ENCODE measurements at regions not wholly inside any gene's neighbourhood (a gene's known extent, or its start where the extent isn't known, plus 50 kb on each side); places are given as distances from the start of the nearest gene placed in this dataset.
"Not testable (repeated sequence)": the region's sequence is repeated elsewhere in the genome, so short reads cannot be mapped to it uniquely, and the experiment has no call there.

DNA sequence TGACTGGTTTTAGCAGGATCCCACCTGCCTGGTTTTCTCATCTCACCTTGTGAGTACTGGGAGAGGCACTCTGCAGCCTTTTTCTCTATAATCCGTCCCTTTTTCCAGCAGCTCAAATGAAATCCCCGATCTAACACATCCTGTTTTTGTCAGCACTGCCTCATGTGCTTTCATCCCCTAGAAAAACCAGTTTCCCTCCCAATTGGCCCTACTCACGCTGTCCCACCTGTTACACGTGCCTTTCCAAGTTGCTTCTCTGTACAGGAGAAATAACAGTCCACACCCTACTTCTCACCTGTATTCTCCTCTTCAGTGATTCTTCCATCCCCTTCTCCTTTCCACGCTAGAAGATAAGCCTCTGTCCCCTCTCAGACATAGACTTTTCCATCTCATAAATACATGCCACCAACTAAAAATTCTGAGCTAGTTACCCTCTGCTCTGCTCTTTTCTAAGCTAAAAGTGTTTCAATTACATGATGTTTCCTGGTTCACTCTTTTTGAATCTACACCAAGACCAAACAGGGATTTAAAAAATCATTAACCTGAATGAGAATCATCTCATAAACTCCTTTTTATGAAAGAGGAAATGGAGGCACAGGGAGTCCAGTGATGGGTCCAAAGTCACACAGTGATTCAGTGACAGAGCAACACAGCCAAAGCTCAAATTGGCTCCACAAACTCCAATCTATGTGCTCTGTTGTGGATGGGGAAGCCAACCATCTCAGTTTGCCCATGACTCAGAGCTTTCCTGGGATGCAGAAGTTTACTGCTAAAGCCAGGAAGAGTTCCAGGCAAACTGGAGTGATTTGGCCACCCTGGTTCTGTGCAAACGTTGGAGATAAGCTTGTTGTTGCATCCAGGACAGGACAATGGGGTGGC lies 240.0 kb upstream of the TMEM132C start:
- no peak overlapping the region for H3K4me3 ChIP-seq (ENCODE audit: low read length)
- H3K4me2 ChIP-seq (ENCODE audit: low read length): no peak overlapping the region
- TF ChIP-seq EZH2 (IDR thresholded peaks at IDR 0.05; ENCODE audit: low read length, unreplicated experiment) (no peak), EZH2phosphoT487 (IDR thresholded peaks at IDR 0.05; ENCODE audit: borderline replicate concordance, low read length) (no peak)
- TF ChIP-seq, protein P1, sequence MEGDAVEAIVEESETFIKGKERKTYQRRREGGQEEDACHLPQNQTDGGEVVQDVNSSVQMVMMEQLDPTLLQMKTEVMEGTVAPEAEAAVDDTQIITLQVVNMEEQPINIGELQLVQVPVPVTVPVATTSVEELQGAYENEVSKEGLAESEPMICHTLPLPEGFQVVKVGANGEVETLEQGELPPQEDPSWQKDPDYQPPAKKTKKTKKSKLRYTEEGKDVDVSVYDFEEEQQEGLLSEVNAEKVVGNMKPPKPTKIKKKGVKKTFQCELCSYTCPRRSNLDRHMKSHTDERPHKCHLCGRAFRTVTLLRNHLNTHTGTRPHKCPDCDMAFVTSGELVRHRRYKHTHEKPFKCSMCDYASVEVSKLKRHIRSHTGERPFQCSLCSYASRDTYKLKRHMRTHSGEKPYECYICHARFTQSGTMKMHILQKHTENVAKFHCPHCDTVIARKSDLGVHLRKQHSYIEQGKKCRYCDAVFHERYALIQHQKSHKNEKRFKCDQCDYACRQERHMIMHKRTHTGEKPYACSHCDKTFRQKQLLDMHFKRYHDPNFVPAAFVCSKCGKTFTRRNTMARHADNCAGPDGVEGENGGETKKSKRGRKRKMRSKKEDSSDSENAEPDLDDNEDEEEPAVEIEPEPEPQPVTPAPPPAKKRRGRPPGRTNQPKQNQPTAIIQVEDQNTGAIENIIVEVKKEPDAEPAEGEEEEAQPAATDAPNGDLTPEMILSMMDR (conservative IDR thresholded peaks at IDR 0.05; ENCODE audit: low read depth, low read length): no peak
- POLR2A ChIA-PET (ENCODE audit: unreplicated experiment): no interaction called here
- H2AFZ ChIP-seq (ENCODE audit: low read length): no peak overlapping the region
- CTCF ChIA-PET: no interaction called here
- no peak overlapping the region for H3K27ac ChIP-seq (ENCODE audit: low read length)
- no peak for DNase-seq
- peaks cover 96% of the 10 kb centered on the region for H3K27me3 ChIP-seq (ENCODE audit: low read length)
- H4K20me1 ChIP-seq (ENCODE audit: low read length): no peaks in the 10 kb centered on the region
- no peaks in the 10 kb centered on the region for H3K79me2 ChIP-seq (ENCODE audit: low read length)
- no peaks in the 10 kb centered on the region for H3K9me3 ChIP-seq (ENCODE audit: low read length)
- no peaks in the 10 kb centered on the region for H3K36me3 ChIP-seq (ENCODE audit: low read depth, low read length)
- no peak for ATAC-seq
- no peak overlapping the region for H3K9ac ChIP-seq (ENCODE audit: low read length)
- no peaks in the 10 kb centered on the region for H3K4me1 ChIP-seq (ENCODE audit: insufficient read depth, low read length)
- intact Hi-C loops (cut with micrococcal nuclease): no loop called here
- no TSS peak for BruUV-seq (replicated peaks)
- H3F3A ChIP-seq (ENCODE audit: low read length, unreplicated experiment): no peaks in the 10 kb centered on the region
- H3K9me2 ChIP-seq (replicated peaks; ENCODE audit: low read length): no peaks in the 10 kb centered on the region

DNA sequence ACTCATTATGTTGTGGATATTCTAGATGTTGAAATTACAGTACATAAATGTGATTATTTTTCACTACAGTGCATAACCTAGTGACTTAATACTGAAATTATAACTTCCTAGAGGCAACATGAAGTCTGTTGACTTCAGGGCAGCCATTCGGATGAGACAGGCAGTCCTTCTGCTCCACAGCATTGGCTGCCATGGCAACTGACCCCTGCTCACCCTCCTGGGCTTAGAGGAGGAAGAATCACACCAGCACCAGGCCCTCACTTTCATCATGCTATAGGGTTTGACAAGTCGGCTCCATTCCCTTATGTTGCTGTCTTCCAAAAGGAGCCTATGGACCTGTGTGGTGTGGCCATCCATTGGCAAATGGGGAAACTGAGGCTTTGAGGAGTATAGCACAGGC lies 233.5 kb upstream of the TMEM132C start:
- no peak overlapping the region for H3K4me3 ChIP-seq (ENCODE audit: low read length)
- ChIA-PET CTCF (no interaction called here), POLR2A (ENCODE audit: unreplicated experiment) (no interaction called here)
- H2AFZ ChIP-seq (ENCODE audit: low read length): no peak overlapping the region
- intact Hi-C loops (cut with micrococcal nuclease): no loop called here
- ATAC-seq: no peak
- H3K36me3 ChIP-seq (ENCODE audit: low read depth, low read length): no peaks in the 10 kb centered on the region
- no peaks in the 10 kb centered on the region for H3K79me2 ChIP-seq (ENCODE audit: low read length)
- no TSS peak for BruUV-seq (replicated peaks)
- no peaks in the 10 kb centered on the region for H3K9me2 ChIP-seq (replicated peaks; ENCODE audit: low read length)
- TF ChIP-seq EZH2phosphoT487 (IDR thresholded peaks at IDR 0.05; ENCODE audit: borderline replicate concordance, low read length): no peak
- no peak for TF ChIP-seq EZH2 (IDR thresholded peaks at IDR 0.05; ENCODE audit: low read length, unreplicated experiment)
- TF ChIP-seq, protein P1 (conservative IDR thresholded peaks at IDR 0.05; ENCODE audit: low read depth, low read length): no peak
- H3K27ac ChIP-seq (ENCODE audit: low read length): no peak overlapping the region
- peaks cover 93% of the 10 kb centered on the region for H3K27me3 ChIP-seq (ENCODE audit: low read length)
- no peaks in the 10 kb centered on the region for H3K9me3 ChIP-seq (ENCODE audit: low read length)
- H4K20me1 ChIP-seq (ENCODE audit: low read length): no peaks in the 10 kb centered on the region
- no peak overlapping the region for H3K9ac ChIP-seq (ENCODE audit: low read length)
- no peaks in the 10 kb centered on the region for H3K4me1 ChIP-seq (ENCODE audit: insufficient read depth, low read length)
- no peaks in the 10 kb centered on the region for H3F3A ChIP-seq (ENCODE audit: low read length, unreplicated experiment)
- no peak for DNase-seq
- no peak overlapping the region for H3K4me2 ChIP-seq (ENCODE audit: low read length)

DNA sequence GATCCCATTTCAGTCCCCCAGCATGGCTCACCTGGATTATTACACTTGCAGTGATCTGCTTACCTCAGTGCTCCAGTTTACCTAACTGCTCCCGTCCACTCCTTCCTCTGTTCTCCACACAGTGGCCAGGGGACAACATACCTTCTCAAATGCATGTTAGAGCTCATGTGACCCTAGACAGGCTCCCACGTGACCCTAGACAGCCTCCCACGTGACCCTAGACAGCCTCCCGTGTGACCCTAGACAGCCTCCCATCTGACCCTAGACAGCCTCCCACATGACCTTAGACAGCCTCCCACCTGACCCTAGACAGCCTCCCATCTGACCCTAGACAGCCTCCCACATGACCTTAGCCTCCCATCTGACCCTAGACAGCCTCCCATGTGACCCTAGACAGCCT lies 226.0 kb upstream of the TMEM132C start:
- no peak for ATAC-seq
- POLR2A ChIA-PET (ENCODE audit: unreplicated experiment): no interaction called here
- no peak overlapping the region for H3K4me2 ChIP-seq (ENCODE audit: low read length)
- H3K36me3 ChIP-seq (ENCODE audit: low read depth, low read length): no peaks in the 10 kb centered on the region
- DNase-seq: no peak
- H3K9me2 ChIP-seq (replicated peaks; ENCODE audit: low read length): no peaks in the 10 kb centered on the region
- no peak overlapping the region for H3K4me3 ChIP-seq (ENCODE audit: low read length)
- no peaks in the 10 kb centered on the region for H3K9me3 ChIP-seq (ENCODE audit: low read length)
- no peaks in the 10 kb centered on the region for H3K79me2 ChIP-seq (ENCODE audit: low read length)
- intact Hi-C loops (cut with micrococcal nuclease): no loop called here
- H4K20me1 ChIP-seq (ENCODE audit: low read length): no peaks in the 10 kb centered on the region
- no TSS peak for BruUV-seq (replicated peaks)
- no peak overlapping the region for H2AFZ ChIP-seq (ENCODE audit: low read length)
- H3K9ac ChIP-seq (ENCODE audit: low read length): no peak overlapping the region
- no peaks in the 10 kb centered on the region for H3F3A ChIP-seq (ENCODE audit: low read length, unreplicated experiment)
- no peaks in the 10 kb centered on the region for H3K4me1 ChIP-seq (ENCODE audit: insufficient read depth, low read length)
- peaks cover 49% of the 10 kb centered on the region for H3K27me3 ChIP-seq (ENCODE audit: low read length)
- no peak overlapping the region for H3K27ac ChIP-seq (ENCODE audit: low read length)
- CTCF ChIA-PET: no interaction called here
- TF ChIP-seq EZH2 (IDR thresholded peaks at IDR 0.05; ENCODE audit: low read length, unreplicated experiment) (no peak), EZH2phosphoT487 (IDR thresholded peaks at IDR 0.05; ENCODE audit: borderline replicate concordance, low read length) (no peak)
- TF ChIP-seq, protein P1 (conservative IDR thresholded peaks at IDR 0.05; ENCODE audit: low read depth, low read length): no peak

DNA sequence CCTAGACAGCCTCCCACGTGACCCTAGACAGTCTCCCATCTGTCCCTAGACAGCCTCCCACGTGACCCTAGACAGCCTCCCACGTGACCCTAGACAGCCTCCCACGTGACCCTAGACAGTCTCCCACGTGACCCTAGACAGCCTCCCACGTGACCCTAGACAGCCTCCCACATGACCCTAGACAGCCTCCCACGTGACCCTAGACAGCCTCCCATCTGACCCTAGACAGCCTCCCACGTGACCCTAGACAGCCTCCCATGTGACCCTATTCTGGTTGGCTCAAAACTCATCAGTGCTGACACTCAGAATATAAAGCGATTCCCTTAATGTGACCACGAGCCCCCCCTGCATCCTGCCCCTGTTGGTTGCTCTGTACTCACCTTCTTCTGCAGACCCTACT lies 224.7 kb upstream of the TMEM132C start:
- H3K36me3 ChIP-seq (ENCODE audit: low read depth, low read length); H3K4me3 ChIP-seq (ENCODE audit: low read length); DNase-seq; BruUV-seq (replicated peaks); H3K9me2 ChIP-seq (replicated peaks; ENCODE audit: low read length); H2AFZ ChIP-seq (ENCODE audit: low read length); H3F3A ChIP-seq (ENCODE audit: low read length, unreplicated experiment); H3K4me1 ChIP-seq (ENCODE audit: insufficient read depth, low read length); intact Hi-C loops (cut with micrococcal nuclease); H3K9ac ChIP-seq (ENCODE audit: low read length); H3K4me2 ChIP-seq (ENCODE audit: low read length); CTCF ChIA-PET; H4K20me1 ChIP-seq (ENCODE audit: low read length); ATAC-seq; POLR2A ChIA-PET (ENCODE audit: unreplicated experiment); H3K79me2 ChIP-seq (ENCODE audit: low read length); H3K27ac ChIP-seq (ENCODE audit: low read length); H3K9me3 ChIP-seq (ENCODE audit: low read length): not testable (repeated sequence)
- H3K27me3 ChIP-seq (ENCODE audit: low read length): peaks cover 49% of the 10 kb centered on the region

Data from PC-3 (cell line).